Cardiac fibroblast (primary cell): ENCODE measurements at regions not wholly inside any gene's neighbourhood (a gene's known extent, or its start where the extent isn't known, plus 50 kb on each side); places are given as distances from the start of the nearest gene placed in this dataset.

ENCODE experiments used
- DNase-seq, 2 donors: peaks; one replicate each; pipeline versions ENCODE4 v3.0.0 to v3.0.0-alpha.2; 2010; ENCODE audit warnings: low read depth in 2 of 2
- H3K4me3 ChIP-seq, 2 donors: replicated peaks in 1 of 2; 1 replicate in 1 of 2; 2 replicates in 1 of 2; pipeline ENCODE4 v1.5.1; 2011; ENCODE audit warnings: low read depth in 2 of 2, low read length in 2 of 2, mild to moderate bottlenecking in 2 of 2, moderate library complexity in 1 of 2
- TF ChIP-seq, protein P1 (sequence below): IDR thresholded peaks from one replicate; pipeline ENCODE4 v1.5.1; 2011; ENCODE audit warnings: low read depth, mild to moderate bottlenecking, low read length, inconsistent platforms

DNA sequence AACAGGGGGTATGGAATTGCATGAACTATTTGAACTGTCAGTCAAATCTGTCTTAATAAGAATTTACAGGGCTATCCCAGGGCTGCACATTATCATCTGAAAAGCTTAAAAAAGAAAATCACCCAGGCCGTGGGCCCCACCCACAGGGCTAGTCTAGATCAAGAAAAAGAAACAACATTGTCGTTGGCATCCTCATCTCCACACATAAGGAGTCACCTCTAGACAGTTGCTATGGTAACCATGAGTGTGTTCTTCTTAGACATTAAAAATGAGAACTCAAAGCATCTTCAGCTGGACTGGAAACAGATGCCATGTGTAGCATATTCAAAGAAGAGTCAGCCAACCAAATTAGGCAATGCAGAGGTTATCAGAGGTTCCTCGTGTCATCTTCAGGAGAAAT is 72.3 kb upstream of the CPO start:
- DNase-seq = no peak
- TF ChIP-seq, protein P1, sequence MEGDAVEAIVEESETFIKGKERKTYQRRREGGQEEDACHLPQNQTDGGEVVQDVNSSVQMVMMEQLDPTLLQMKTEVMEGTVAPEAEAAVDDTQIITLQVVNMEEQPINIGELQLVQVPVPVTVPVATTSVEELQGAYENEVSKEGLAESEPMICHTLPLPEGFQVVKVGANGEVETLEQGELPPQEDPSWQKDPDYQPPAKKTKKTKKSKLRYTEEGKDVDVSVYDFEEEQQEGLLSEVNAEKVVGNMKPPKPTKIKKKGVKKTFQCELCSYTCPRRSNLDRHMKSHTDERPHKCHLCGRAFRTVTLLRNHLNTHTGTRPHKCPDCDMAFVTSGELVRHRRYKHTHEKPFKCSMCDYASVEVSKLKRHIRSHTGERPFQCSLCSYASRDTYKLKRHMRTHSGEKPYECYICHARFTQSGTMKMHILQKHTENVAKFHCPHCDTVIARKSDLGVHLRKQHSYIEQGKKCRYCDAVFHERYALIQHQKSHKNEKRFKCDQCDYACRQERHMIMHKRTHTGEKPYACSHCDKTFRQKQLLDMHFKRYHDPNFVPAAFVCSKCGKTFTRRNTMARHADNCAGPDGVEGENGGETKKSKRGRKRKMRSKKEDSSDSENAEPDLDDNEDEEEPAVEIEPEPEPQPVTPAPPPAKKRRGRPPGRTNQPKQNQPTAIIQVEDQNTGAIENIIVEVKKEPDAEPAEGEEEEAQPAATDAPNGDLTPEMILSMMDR = no peak
- H3K4me3 ChIP-seq = no peak overlapping the region

DNA sequence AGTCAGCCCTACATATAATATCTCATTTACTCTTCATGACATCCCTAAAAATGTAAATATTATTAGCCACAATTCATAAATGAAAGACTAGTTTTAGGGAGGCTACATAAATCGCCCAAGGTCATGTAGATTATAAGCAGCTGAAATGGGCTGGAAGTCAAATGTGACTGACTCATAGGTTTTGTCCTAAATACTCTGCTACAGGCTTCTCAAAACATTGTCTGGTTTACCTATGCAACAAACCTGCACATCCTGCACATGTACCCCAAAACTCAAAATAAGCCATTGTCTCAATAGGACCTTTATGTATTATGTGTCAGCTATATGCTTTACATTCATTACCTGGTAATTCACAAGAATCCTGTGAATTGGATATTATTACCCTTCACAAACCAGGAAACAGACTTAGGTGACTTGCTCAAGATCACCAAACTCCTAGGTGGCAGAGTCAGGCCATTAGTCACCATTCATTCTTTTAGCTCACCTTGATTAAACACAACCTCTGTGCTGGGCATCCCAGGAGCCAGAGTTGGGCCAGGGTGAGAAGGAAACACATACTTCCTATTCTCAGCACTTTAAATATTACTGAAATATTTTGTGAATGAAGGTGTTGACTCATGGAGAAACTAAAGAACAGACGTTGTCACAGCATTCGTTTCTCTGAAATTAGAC is 69.4 kb upstream of the CPO start:
- DNase-seq = no peak
- TF ChIP-seq, protein P1 = no peak

DNA sequence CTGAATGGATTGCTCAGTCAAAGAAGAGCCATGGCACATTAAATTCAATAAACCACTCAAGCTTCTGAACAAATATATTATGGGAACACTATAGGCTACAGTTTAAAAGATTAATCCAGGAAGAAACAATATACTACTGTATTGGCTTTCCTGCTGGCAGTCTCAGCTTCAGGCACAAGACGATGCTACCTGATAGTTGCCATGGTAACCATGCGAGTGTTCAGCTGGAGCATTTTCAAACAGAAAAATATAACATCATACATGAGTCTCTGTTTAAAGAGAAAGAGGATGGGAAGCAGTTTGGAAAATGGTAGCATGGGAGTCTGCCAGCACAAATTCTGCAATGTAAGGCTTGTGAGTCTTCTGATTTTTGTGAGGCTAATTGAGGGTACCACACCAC is 65.9 kb upstream of the CPO start:
- H3K4me3 ChIP-seq = no peak overlapping the region
- DNase-seq = peak in 1 of 2 donors; percentile 14
- TF ChIP-seq, protein P1 = no peak

More for the DNA sequence above, 69.4 kb upstream of the CPO start:
- H3K4me3 ChIP-seq = no peak overlapping the region

DNA sequence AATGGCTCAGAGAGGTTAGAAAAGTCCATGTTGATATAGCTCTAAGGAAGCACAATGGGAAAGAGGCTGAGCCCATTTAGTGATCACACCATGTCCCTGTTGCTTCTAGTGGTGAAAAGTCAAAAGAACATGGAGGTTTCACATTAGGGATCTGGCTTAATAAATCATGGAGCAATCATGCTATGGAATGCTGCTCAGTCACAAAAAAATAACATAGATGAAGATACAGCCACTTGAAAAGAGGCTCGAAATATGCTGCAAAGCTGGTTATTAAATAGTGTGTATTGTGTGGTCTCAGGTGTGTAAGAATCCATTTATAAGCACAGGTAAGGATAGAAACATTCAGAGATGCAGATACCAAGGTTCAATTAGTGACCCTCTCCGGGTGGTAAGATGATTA is 63.6 kb upstream of the CPO start:
- TF ChIP-seq, protein P1 = no peak
- no peak for DNase-seq
- H3K4me3 ChIP-seq = no peak overlapping the region

DNA sequence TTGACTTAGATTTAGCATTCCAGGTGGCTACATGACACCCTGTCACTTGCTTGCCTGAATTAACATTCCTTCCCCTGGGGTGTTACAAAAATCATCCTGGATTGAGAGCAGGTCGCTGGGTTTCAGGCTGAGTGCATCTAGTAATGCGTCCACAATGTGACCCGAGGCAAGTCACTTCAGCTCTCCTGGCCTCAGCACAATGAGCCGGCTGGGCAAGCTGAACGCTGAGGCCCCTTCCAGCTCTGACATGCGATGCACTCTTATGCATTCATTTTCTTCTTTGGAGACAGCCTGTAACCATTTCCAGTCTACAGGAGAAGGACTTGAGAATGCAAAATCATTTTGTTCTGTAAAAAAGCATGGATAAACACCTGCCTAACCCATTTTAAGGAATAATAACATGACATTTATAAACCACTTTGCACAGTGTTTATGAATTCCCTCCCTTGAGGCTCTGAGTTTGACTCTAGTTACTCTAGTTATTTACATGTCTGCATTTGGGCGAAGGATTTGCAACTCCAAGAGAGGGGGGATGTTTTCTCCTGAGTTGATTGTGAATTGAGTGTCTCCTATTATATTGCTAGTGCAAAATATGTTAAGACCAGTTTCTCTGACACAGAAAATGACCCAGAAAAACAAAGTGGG is 63.0 kb upstream of the CPO start:
- H3K4me3 ChIP-seq = no peak overlapping the region
- no peak for DNase-seq
- TF ChIP-seq, protein P1 = no peak

DNA sequence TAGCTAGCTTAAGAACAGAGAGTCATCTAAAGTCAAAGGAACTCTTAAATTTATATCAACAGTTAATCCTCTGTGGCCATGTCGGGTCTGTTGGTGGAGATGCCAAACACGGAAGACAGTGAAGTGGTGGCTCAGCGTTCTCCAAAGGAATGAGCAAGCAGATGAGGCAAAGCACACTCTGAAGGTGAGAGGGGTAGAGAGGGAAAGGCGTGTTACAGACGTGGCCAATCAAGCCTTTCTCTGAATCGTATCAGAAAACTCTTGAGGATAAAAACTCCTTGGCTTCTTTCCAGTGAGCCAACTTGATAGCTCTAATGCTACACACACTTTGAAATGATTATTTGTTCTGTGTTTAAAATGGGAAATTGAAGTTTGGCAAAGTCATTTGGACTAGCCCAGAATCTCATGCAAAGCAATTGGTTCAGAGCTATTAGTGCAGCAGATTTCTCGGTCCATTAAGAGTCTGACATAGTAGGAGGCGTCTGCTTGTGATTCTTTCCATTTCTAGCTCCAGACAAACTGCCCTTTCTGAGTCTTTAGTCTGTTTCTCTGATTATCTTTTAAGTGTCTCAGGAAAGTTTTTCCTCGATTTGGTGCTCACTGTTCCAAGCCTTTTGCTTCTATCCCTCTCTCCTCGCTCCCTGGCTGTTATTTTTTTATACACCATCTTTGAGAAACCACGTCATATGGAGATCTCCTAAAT is 57.5 kb upstream of the CPO start:
- TF ChIP-seq, protein P1 = no peak
- no peak overlapping the region for H3K4me3 ChIP-seq
- no peak for DNase-seq
